ENCODE measurements at regions not wholly inside any gene's neighbourhood (a gene's known extent, or its start where the extent isn't known, plus 50 kb on each side); places are given as distances from the start of the nearest gene placed in this dataset.

GRCh38 chrX:63404332-63404731, 53.2 kb upstream of the SPIN4 start:
- TF ChIP-seq GTF2F1 (IDR thresholded peaks at IDR 0.05; ENCODE audit: borderline replicate concordance, low read depth, low read length) = no peak
- TF ChIP-seq, protein P1, sequence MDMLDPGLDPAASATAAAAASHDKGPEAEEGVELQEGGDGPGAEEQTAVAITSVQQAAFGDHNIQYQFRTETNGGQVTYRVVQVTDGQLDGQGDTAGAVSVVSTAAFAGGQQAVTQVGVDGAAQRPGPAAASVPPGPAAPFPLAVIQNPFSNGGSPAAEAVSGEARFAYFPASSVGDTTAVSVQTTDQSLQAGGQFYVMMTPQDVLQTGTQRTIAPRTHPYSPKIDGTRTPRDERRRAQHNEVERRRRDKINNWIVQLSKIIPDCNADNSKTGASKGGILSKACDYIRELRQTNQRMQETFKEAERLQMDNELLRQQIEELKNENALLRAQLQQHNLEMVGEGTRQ (IDR thresholded peaks at IDR 0.05; ENCODE audit: low read length) = no peak
- TF ChIP-seq CHD2 (IDR thresholded peaks at IDR 0.05; ENCODE audit: low read length) = no peak
- no peak for TF ChIP-seq NRF1 (IDR thresholded peaks at IDR 0.05; ENCODE audit: low read depth, low read length)
- TF ChIP-seq POU5F1 (IDR thresholded peaks at IDR 0.05; ENCODE audit: low read depth, low read length) = no peak
- no peak for TF ChIP-seq POLR2A (IDR thresholded peaks at IDR 0.05; ENCODE audit: control extremely low read depth in 1 of 2, low read depth in 2 of 2, low read length in 2 of 2)
- TF ChIP-seq MAFK (IDR thresholded peaks at IDR 0.05; ENCODE audit: low read depth, low read length) = no peak
- no peak overlapping the region for H3K4ac ChIP-seq (replicated peaks; ENCODE audit: insufficient read length, low read depth, low read length)
- H3K56ac ChIP-seq (replicated peaks; ENCODE audit: insufficient read length, low read depth, low read length) = no peak overlapping the region
- POLR2A ChIA-PET (ENCODE audit: partially characterized antibody) = no interaction called here
- CTCF ChIA-PET (ENCODE audit: partially characterized antibody) = no interaction called here
- H3K14ac ChIP-seq (ENCODE audit: insufficient read length) = no peak overlapping the region
- H3K18ac ChIP-seq (ENCODE audit: extremely low read depth, low read length) = no peak overlapping the region; the same call in 1 of the 2 replicates
- no peak overlapping the region for H4K91ac ChIP-seq (replicated peaks; ENCODE audit: insufficient read length, low read length)
- no peaks in the 10 kb centered on the region for H3K79me1 ChIP-seq (ENCODE audit: low read depth, low read length)
- H3K23me2 ChIP-seq (ENCODE audit: low read depth, low read length) = no peaks in the 10 kb centered on the region
- peaks cover 0 to 4% of the 10 kb centered on the region in 2 experiments; a peak in 1 of 4 replicates for H3K9me3 ChIP-seq (ENCODE audit: insufficient read depth in 2 of 2, low read depth in 1 of 2, low read length in 1 of 2)
- H2BK5ac ChIP-seq (ENCODE audit: low read depth, low read length) = no peak overlapping the region; the same call in 1 of the 2 replicates
- H2BK120ac ChIP-seq (replicated peaks; ENCODE audit: low read depth, low read length) = no peak overlapping the region
- no peak overlapping the region for H4K8ac ChIP-seq (ENCODE audit: extremely low read depth, insufficient read depth, low read length)
- FAIRE-seq = no peak
- no peak overlapping the region for H2BK12ac ChIP-seq (ENCODE audit: low read depth, low read length)
- no peak overlapping the region for H2BK15ac ChIP-seq (ENCODE audit: low read length)
- H4K5ac ChIP-seq (ENCODE audit: insufficient read length, low read depth, low read length) = no peak overlapping the region
- no peak overlapping the region for H2BK20ac ChIP-seq (ENCODE audit: low read length)
- H3K79me2 ChIP-seq (ENCODE audit: control insufficient read depth in 1 of 2, insufficient read depth in 2 of 2, low read length in 2 of 2) = no peaks in the 10 kb centered on the region
- no peak for DNase-seq (ENCODE audit: low read depth in 1 of 2, low spot score in 2 of 2)
- H2AK5ac ChIP-seq (ENCODE audit: low read depth, low read length) = no peak overlapping the region
- H3K27me3 ChIP-seq (replicated peaks in 1 of 4; ENCODE audit: control insufficient read depth in 3 of 4, extremely low read depth in 1 of 4, insufficient read depth in 3 of 4, low read length in 3 of 4) = no peaks in the 10 kb centered on the region
- no peak overlapping the region for H3K4me3 ChIP-seq (ENCODE audit: extremely low read depth in 1 of 4, insufficient read depth in 2 of 4, low read depth in 3 of 4, low read length in 4 of 4)
- no peak overlapping the region for H2AFZ ChIP-seq (ENCODE audit: low read length)
- no peaks in the 10 kb centered on the region for H4K20me1 ChIP-seq (replicated peaks in 1 of 2; ENCODE audit: control insufficient read depth in 1 of 2, insufficient read depth in 2 of 2, low read length in 2 of 2)
- H3K4me1 ChIP-seq (replicated peaks in 1 of 4; ENCODE audit: control insufficient read depth in 3 of 4, insufficient read depth in 4 of 4, low read length in 3 of 4) = peaks cover 0 to 6% (median 0%) of the 10 kb centered on the region in 4 experiments; a peak in 3 of 7 replicates
- H3K4me2 ChIP-seq (ENCODE audit: insufficient read depth in 1 of 2, low read depth in 2 of 2, low read length in 2 of 2) = no peak overlapping the region
- no peak overlapping the region for H3K23ac ChIP-seq (ENCODE audit: insufficient read length)
- no peak overlapping the region for H3K27ac ChIP-seq (ENCODE audit: low read depth, low read length)
- H3K36me3 ChIP-seq (ENCODE audit: control insufficient read depth in 2 of 4, insufficient read depth in 4 of 4, low read length in 3 of 4) = peaks cover 0 to 3% (median 0%) of the 10 kb centered on the region in 4 experiments; a peak in 1 of 8 replicates
- WGBS, 2 experiments (ENCODE audit: extremely low coverage in 1 of 2, insufficient coverage in 1 of 2, insufficient read length in 1 of 2, insufficient replicate concordance in 2 of 2, low coverage in 1 of 2, low lambda C conversion rate in 2 of 2, missing lambda C conversion rate in 1 of 2) = 100% methylated on average over 1 of the region's 1 CpG; no CpG with 5 or more reads in 1 of the 2 experiments
- H3K9ac ChIP-seq (replicated peaks in 1 of 4; ENCODE audit: extremely low read depth in 1 of 4, low read depth in 3 of 4, low read length in 3 of 4) = no peak overlapping the region
